ENCODE measurements at regions not wholly inside any gene's neighbourhood (a gene's known extent, or its start where the extent isn't known, plus 50 kb on each side); places are given as distances from the start of the nearest gene placed in this dataset.
"Not testable (repeated sequence)": the region's sequence is repeated elsewhere in the genome, so short reads cannot be mapped to it uniquely, and the experiment has no call there.

GRCh38 chrX:140273921-140274320 lies 230.9 kb downstream of the SOX3 start:
- intact Hi-C loops (cut with DNase I), result no loop called here
- WGBS, 2 donors, result 69 to 73% methylated on average over 4 of the region's 4 CpGs

DNA sequence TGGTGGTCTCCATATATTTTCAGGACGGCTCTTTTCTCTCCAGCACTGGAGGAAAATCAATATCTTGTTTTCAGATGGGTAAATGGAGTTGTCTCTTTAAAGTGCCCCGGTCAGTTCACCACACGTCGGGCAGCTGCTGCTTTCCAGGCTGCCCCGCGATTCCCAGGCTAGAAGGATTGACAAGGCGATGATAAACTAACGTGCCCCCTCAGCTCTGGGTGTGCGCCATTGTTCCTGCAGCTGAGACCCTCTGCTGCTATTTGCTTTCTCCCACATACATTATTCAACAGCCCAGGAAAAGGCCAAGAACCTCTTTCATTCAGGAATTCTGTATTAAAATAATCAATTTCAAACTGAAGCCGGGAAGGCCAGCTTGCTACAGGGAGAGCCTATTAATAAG lies 254.5 kb downstream of the SOX3 start:
- Histone ChIP-seq H3K4me1 (no peaks in the 10 kb centered on the region), H3K9me3 (no peaks in the 10 kb centered on the region), H3K36me3 (no peaks in the 10 kb centered on the region), H3K4me3 (no peak overlapping the region), H3K27me3 (peaks cover 0 to 8% (median 0%) of the 10 kb centered on the region in 7 donors), H3K27ac (no peak overlapping the region)
- TF ChIP-seq, protein P1, sequence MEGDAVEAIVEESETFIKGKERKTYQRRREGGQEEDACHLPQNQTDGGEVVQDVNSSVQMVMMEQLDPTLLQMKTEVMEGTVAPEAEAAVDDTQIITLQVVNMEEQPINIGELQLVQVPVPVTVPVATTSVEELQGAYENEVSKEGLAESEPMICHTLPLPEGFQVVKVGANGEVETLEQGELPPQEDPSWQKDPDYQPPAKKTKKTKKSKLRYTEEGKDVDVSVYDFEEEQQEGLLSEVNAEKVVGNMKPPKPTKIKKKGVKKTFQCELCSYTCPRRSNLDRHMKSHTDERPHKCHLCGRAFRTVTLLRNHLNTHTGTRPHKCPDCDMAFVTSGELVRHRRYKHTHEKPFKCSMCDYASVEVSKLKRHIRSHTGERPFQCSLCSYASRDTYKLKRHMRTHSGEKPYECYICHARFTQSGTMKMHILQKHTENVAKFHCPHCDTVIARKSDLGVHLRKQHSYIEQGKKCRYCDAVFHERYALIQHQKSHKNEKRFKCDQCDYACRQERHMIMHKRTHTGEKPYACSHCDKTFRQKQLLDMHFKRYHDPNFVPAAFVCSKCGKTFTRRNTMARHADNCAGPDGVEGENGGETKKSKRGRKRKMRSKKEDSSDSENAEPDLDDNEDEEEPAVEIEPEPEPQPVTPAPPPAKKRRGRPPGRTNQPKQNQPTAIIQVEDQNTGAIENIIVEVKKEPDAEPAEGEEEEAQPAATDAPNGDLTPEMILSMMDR (IDR thresholded peaks at IDR 0.05), result no peak
- ATAC-seq (no peak), DNase-seq (no peak)
- intact Hi-C loops (cut with DNase I), result no loop called here
- 31 to 36% methylated on average over 10 of the region's 10 CpGs for WGBS, 2 donors

More at GRCh38 chrX:140273921-140274320, 230.9 kb downstream of the SOX3 start:
- Histone ChIP-seq H3K27ac (no peak overlapping the region), H3K27me3 (no peaks in the 10 kb centered on the region), H3K4me1 (no peaks in the 10 kb centered on the region), H3K36me3 (no peaks in the 10 kb centered on the region), H3K4me3 (no peak overlapping the region), H3K9me3 (peaks cover 0 to 19% (median 0%) of the 10 kb centered on the region in 11 donors)
- TF ChIP-seq, protein P1 (IDR thresholded peaks at IDR 0.05), result no peak
- DNase-seq, result no peak
- ATAC-seq, result no peak

DNA sequence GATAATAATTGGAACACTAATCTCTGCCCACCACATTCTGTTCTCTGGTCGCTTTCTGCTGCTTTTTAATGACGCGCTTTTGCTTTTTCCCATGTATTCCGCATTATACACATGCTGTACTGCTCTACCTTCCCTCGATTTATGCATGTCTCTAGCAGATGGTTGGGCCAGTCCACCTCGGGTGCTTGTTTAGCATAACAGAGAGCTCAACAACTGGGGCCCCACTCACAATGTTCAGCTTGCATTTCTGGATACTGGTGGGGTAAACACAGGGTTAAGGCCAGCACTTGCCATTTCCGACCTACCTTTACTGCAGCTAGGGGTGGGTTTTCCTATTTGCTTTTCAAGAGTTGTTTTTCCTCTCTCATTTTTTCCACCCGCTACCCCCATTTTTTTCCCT lies 255.8 kb downstream of the SOX3 start:
- no peak for ATAC-seq
- no peaks in the 10 kb centered on the region for H3K4me1 ChIP-seq
- WGBS, 2 donors, result 64 to 67% methylated on average over 8 of the region's 8 CpGs
- DNase-seq, result no peak
- TF ChIP-seq, protein P1 (IDR thresholded peaks at IDR 0.05), result no peak
- H3K9me3 ChIP-seq, result no peaks in the 10 kb centered on the region
- H3K27ac ChIP-seq, result no peak overlapping the region
- peaks cover 0 to 8% (median 0%) of the 10 kb centered on the region in 7 donors for H3K27me3 ChIP-seq
- no peaks in the 10 kb centered on the region for H3K36me3 ChIP-seq
- intact Hi-C loops (cut with DNase I), result no loop called here
- no peak overlapping the region for H3K4me3 ChIP-seq

DNA sequence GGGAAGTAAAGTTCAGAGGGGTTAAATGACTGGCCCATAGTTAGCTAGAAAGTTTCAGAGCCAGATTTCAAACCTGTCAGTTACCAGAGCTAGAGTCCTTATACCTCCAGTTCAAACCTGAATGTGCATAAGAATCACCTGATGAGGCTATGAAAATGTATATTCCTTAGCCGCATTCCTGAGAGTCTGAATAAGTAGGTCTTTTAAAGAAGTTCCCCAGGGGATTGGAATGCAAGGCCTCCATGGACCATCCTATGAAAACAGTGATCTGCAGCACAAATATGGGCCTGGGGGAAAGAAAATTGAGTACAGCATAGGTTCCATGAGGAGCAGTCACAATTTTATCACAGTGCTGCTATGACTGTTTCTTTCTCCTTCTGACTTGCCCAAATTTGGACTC lies 263.9 kb upstream of the CXorf66 start:
- H3K4me1 ChIP-seq, result no peaks in the 10 kb centered on the region
- ATAC-seq (no peak), DNase-seq (no peak)
- intact Hi-C loops (cut with DNase I), result no loop called here
- 37 to 47% methylated on average over 1 of the region's 1 CpG for WGBS, 2 donors
- no peak overlapping the region for H3K27ac ChIP-seq
- no peak overlapping the region for H3K4me3 ChIP-seq
- TF ChIP-seq, protein P1 (IDR thresholded peaks at IDR 0.05), result no peak
- no peaks in the 10 kb centered on the region for H3K36me3 ChIP-seq
- H3K9me3 ChIP-seq, result peaks cover 0 to 7% (median 0%) of the 10 kb centered on the region in 11 donors
- H3K27me3 ChIP-seq, result no peaks in the 10 kb centered on the region

- H3K36me3 ChIP-seq; intact Hi-C loops (cut with DNase I); H3K27ac ChIP-seq; H3K27me3 ChIP-seq; DNase-seq; ATAC-seq; H3K9me3 ChIP-seq; H3K4me1 ChIP-seq; H3K4me3 ChIP-seq: not testable (repeated sequence)
- WGBS, 2 donors, result 42 to 50% methylated on average over 7 of the region's 8 CpGs
Measured at GRCh38 chrX:140226037-140226436, 260.7 kb upstream of the CXorf66 start.

DNA sequence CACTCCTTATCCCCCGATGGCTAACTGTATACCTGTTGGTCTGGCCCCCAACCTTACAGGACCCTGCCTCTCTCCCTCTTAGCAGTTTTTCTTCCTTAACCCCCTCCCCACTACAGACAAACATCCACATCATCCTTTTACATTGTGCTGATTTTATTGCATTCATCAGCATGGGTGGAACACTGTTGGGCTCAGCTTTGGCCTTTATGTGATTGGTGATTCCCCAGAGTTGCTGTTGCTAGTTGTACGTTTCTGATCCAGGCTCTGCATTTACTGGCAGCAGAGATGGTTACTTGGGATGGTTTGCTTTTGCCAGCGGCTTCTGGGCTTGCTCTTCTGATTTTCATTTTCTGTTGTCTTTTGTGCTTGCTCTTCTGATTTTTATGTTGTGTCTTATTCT lies 250.6 kb upstream of the CXorf66 start:
- H3K27ac ChIP-seq; H3K4me1 ChIP-seq; H3K36me3 ChIP-seq; H3K4me3 ChIP-seq; H3K9me3 ChIP-seq; ATAC-seq; DNase-seq; intact Hi-C loops (cut with DNase I); H3K27me3 ChIP-seq: not testable (repeated sequence)
- 67 to 86% methylated on average over 1 to 2 of the region's 3 CpGs for WGBS, 2 donors

DNA sequence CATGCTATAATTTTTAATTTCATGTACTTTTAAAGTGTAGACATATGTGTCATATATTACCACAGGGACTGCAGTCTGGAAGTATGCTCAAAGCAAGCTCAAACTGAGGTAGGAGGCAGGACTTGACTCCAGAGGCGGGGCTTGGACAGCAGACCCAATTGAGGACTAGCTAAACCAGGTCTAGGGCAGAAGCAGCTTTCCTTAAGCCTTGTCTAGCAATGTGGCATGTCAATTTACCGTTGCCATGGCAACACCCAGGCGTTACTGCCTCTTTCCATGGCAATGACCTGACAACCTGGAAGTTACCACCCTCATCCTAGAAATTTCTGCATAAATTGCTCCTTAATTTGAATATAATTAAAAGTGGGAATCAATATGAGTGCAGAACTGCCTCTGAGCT lies 249.2 kb upstream of the CXorf66 start:
- H3K27ac ChIP-seq; DNase-seq; H3K27me3 ChIP-seq; H3K36me3 ChIP-seq; ATAC-seq; H3K9me3 ChIP-seq; H3K4me3 ChIP-seq; H3K4me1 ChIP-seq; intact Hi-C loops (cut with DNase I): not testable (repeated sequence)
- WGBS, 2 donors, result 10 to 43% methylated on average over 1 to 2 of the region's 3 CpGs
